NCI-H524 treated with DMSO at 0.1 percent for 48 hours (cell line): ENCODE measurements at regions not wholly inside any gene's neighbourhood (a gene's known extent, or its start where the extent isn't known, plus 50 kb on each side); places are given as distances from the start of the nearest gene placed in this dataset.

Source experiments
- DNase-seq: peaks from one replicate; lab custom pipeline; 2025; lab: John Stamatoyannopoulos, UW

DNA sequence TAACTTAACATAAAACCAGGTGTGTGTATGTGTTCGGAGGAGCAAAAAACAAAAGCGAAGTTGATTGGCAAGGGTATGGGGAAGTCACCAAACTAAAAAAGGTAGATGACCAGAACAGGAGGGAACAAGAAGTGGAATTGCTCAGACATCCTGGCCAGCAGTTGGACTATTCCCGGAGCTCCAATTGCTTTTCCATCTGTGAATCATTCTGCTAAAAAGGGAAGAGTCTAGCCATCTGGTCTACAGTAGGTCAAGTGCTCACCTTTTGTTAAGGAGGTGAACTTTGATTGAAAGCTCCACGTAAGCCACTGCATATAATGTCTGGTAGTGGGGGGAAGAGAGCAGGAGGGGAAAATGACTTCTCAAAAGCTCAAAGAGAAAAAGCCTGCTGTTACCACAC lies 50.0 kb upstream of the BET1 start:
- peak; percentile 90 for DNase-seq

DNA sequence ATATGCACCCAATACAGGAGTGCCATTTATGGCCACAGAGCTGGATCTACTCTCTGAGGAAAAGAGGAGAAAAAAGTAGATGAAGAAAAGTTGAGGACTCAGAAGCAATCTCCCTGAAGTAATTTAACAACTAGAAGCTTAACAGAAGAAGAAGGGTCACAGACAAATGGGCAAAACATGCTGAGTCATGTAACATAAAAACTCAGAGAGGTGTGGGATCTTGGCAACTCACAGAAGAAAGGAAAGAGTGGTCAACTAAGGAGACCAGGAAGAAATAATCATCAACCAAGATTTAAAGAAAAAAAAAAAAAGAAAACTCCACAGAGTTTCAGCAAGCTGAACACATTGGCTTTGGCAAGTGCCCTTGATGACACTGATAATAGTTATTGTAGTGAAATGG lies 51.8 kb upstream of the BET1 start:
- DNase-seq, result no peak

DNA sequence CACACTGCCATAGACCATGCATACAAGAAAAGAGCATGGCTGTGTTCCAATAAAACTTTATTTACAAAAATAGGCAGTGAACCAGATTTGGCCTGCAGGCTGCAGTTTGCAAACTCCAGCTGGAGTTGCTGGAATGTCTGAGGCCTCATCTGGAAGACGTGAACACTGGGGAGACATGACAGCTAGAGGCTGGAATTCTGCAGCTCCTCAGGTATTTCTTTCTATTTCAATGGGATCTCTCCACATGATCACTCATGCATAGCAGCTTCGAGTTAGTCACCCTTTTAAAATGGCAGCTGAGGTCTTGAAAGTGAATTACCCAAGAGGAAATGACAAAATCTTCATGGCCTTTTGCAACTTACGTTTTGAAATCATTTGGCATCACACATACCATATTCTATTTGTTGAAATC lies 52.6 kb upstream of the BET1 start:
- DNase-seq, result no peak

DNA sequence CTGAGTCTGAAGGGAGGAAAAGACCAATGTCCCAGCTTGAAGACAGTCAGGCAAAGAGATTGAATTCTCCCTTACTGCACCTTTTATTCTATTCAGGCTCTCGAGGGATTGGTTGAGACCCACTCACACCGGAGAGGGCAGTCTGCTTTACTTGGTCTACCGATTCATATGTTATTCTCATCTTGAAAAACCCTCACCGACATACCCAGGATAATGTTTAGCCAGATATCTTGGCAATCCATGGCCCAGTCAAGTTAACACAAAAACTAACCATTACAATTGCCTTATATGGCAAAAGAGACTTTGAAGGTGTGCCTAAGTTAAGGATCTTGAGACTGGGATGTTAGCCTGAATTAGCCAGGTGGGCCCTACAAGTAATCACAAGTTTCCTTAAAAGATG lies 53.8 kb upstream of the BET1 start:
- no peak for DNase-seq

DNA sequence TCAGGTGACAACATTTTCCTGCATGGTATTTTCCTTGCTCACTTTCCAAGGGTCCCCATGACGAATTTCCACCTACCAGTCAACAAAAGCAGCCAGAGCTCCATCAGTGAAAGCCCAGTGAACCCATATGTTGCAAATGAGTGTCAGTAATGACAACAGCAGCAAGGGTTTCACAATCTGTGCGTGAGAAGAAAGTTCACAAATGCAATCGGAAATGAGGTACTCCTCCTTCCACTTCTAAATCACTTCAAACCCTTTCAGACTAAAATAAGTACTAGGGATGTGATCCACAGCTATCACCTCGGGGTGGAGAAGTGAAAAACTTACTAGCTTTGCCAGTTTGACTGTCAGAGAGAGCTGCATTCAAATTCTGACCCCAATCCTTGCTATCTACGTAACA lies 55.6 kb upstream of the BET1 start:
- DNase-seq, result no peak

DNA sequence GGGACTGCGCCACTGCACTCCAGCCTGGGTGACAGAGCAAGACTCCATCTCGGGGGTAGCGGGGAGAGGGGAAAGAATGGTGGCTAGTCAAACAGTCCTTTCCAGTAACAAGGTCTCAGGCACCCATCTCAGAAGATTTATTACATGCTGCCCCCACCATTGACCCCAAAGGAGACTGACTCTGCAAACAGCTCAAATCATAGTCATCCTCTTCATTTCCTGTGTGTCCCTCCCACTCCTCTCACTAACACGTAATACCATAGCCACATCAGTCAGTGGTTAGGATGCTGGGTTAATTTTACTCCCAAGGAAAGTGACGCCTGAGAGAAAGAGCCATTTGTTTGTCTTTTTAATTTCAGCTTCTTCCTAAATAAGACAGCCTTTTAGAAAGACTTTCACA lies 56.6 kb upstream of the BET1 start:
- DNase-seq, result no peak

DNA sequence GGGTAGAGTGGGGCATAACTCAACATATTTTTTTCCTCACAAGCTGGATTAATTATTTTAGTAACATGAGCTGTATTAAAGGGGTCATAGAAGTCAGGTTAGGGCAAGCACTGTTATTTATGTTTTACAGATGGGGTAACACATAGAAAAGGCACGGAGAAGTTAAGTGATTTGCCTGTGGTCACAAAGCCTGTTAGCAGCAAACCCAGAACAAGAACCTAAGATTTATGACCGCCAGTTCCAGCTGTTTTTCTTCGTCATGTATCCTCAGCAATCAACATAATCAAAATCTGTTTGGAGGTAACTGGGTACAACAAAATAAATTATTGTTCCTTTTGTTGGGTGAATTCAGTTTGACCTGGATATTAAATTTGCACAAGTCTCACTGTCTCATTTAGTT lies 57.2 kb upstream of the BET1 start:
- DNase-seq, result no peak

DNA sequence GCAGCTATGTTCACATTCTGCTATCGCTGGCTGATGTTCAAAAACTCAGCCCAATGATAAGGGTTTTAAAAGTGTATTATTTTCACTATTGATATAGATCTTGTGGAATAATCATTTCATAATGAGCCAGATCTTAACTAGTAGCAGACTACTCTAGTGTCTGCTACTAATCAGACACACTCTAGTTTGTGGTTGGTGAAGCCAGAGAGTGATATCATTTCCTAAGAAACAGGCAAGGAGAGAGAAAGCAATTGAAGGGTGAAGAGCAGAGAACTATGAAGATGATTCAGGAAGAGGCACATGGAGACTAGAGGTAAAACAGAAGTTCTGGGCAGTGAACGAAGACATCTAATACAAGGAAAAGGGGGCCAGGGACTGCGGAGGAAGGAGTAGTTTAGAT lies 58.2 kb upstream of the BET1 start:
- DNase-seq, result no peak

DNA sequence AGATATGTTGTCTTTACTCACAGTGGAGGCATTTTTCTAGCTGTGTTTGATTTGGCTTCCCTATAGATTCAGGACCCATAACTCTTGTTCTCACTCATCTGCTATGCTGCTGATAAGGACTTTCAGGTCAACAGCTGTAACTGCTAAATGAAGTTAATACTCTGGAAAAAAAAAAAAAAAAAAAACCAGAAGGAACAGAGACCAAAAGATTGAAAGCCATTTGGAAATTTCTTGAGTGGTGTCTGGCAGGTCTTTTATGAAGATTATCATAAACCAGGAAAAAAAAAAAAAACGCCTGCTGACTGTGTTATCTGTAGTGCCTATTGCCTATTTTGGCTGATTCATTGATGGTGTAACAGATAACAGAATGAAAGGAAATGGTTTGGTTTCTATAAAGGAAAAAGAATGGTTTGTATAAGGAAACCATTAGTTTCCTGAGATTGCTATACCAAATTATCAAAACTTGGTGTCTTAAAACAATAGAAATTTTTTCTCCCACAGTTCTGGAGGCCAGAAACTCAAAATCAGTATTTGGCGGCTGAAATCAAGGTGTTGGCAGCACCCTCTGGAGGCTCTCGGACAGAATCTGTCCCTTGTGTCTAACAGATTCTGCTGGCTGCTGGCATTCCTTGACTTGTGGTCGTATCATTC lies 60.5 kb upstream of the BET1 start:
- no peak for DNase-seq

DNA sequence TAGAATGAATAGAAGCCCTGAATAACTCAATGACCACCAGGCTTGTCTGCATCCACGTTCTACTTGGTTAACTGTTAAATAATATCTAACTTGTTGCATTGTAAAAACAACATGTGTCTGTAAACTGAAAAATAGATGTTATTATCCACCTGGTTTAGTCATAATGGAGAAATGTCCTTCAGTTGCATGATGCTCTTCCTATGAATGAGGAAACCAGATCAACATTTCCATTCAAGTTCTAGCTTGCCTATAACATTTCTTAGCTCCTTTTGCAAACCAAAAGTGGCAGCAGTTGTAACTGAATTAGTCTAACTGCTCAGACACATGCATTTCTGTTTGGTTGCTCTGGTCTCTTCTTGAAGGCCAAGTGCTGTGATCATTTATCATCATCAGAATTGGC lies 62.9 kb upstream of the BET1 start:
- no peak for DNase-seq

DNA sequence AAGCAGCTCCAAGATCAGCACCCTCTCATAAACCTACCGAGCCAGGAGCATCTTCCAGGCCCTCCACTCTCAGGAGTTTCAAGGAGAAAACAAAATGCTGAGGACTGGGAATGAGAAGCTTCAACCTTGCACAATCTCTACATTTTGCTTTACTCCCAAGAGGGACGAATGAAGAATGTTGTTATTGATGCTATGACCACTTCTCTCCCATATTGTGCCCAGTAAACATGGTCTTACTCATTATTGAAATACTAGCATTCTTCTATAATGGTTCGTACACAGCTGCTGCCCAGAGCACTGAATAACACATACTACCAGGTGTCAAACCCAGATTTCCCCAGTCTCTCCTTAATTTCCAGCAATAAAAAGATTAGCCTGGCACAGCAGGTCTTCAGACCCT lies 63.4 kb upstream of the BET1 start:
- DNase-seq, result no peak

DNA sequence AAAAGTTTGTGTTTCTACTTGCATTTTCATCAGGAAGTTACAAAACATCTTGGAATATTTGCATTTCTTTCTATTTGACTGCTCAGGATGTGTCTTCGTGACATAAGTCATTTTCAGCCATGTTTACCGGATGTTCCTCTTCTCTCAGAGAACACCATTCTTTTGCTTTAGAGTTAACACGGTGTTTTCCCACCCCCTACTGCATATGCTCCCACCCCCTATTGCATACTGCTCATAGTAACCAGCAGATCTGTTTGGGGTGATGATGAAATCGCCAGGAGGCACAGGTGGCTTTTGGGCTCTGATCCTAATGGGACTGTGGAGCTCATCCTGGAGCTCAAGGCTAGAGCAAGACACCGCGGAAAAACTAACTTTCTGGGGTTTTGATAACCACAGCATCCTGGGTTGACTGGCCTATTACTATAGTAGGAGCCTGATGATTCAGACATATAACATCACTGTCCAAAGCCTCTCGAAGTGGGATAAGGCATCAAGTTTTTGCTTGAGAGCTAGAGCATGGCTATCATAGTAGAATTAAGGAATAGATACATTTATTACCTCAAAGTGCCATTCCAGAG lies 65.1 kb upstream of the BET1 start:
- DNase-seq, result no peak

DNA sequence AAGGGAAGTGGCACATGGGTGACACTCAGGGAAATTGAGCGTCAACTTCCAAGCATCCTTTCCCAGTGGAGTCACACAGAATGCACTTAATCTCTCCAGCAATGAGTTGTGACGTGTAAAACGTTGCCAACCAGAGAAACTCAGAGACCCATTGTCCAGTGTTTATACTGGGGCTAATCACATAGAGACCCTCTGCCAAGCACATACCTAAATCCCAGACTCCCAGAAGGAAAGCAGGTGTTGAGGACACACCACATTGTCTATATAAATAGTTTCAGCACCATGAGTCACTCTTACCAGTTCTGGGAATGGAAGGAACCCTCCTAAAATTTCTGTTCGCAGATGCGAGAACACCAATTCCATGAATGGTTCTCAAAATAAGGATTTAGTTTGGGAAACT lies 76.4 kb upstream of the BET1 start:
- DNase-seq, result no peak

DNA sequence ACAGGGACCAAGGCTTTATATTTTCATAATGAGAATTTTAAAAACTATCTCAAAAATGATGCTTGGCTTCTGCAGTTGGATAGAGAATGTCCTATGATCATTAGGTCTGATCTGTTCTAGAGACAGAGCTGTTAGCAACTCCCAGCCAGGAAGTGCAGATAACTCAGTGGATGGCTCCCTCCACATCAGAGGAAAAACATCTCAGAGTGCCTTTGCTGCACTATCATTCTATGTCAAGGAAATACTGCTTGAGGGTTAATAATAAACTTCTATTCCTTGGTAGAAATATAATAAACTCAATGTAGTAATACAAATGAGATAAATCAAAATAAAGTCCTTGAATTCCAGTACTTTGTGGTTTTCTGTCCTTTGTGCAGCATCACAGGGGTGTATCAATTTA lies 78.0 kb upstream of the BET1 start:
- no peak for DNase-seq

DNA sequence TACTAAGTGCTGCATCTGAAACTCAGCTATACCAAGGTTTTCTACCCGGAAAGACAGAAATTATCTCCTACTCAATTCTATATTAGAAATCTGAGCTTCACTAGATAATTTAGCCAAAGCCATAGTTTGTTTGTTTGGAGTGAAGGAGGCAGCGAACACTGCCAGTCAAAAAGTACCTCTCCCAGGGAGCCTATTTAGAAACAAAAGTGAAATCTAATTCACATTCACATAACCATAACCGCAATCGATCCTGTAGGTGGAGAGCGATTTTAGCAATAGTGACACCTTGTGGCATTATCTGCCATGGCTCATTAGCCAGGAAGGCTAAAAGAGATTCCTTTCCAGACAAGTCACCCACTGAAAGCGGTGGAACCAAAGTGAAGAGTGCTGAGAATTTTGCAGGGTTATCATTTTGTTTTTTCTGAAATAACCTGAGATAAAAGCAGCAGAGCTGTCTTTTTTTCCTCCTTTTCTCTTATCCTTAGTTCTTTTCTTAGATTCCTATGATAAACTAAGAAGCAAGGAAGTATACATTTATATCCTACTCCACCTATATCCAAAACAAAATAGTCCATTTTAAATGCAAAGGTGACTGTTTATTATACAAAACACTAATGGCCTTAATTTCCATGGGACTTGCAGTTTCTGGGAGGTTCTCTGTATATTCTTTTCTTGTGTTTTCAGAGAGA lies 83.7 kb upstream of the BET1 start:
- DNase-seq, result no peak

DNA sequence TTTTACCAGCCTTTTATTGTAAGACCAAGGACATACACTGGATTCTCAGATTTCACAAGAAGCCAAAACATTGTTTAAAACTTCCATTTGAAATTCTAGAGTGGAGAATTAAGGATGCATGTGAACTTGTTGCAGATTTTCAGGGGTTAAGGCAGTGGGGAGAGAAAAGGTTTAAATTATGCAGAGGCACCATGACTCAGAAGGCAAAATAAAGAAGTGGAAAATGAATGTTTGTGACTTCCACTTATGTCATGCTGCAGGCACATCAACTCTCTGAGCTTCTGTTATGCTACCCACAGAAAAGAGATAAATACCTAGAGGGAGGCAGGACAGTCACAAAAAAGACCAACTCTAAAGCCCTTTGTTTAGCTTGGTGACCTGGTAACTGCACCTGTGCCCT lies 84.4 kb upstream of the BET1 start:
- no peak for DNase-seq

DNA sequence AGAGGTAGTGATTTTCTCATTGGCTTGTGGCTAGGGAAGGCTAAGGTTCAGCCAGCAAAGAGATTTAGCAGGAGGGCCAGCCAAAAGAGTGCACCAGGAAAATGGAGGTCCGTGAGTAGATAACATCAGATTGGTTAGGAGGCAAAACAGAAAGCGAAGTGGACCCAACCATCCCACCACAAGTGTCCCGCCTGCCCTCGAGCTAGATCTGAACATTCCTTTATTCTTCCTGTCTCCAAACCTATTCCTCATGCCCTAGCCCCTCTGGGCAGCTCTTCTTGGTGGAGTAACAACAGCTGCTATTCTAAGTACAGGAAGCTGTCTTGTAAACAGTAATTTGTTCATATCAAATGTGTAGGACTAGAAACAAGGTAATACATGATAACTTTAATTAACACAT lies 85.7 kb upstream of the BET1 start:
- no peak for DNase-seq

DNA sequence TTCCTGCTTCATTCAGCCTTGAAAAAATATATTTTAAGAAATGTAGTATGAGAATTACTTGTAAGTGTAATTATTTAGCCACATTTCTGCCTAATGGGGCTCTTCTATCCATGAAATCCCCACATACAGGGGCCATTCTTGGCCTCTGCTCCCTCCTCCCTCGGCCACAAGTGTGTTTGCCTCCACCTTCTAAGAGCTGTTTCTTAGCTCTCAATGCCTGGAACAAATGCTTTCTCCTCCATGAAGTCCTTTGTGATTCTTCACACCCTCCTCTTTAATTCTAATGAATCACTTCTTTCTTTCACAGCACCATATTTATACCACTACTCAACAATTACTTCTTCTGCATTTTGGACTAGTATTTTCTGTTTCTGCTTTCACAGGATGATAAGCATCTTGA lies 88.8 kb upstream of the BET1 start:
- no peak for DNase-seq

DNA sequence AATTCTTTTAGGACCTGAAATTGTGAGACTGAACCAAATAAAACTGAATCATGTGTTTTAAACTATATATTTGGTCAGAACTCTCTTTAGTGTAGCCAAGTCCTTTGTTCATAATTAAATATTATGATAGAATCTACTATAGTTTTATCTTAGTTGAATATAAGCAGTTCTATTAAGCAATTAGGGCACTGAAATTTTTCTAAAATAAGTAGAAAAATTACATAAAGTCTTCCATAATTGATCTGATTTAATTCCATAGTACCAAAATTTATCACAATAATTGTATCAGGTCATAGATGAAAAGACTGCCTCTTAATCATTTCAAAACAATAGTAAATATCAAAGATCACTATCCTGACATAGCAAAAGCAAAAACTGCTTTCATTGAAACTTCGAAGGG lies 90.1 kb upstream of the BET1 start:
- DNase-seq, result no peak

DNA sequence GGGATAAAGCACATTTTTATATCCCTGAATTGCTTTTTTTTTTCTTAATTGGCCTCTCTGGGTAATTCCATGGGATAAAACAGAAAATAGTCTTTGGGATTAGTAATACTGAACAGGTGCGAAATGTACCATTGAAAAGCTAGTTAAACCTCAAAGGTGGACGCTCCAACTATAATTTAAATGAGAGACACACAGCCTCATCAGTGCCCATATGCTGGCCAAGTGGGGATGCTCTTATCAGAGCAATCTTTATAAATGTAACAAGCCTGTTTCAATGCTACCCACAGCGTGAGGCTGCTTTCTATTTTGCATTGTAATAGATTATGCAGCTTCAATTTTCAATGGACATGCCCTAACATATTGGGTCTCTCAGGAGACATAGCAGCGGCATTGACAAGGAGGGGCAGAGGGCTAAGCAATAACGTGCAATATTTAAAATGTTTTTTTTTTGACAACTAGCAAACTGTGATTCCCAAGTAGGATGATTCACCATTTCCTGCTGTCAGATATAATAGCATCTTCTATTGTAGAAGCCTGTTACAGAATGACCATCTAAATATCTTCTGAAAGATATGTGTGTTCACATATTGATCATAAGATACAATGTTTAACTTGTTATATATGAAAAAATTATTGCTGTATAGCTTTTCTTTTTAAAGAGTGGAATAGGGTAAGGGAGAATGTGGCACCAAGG lies 91.3 kb upstream of the BET1 start:
- no peak for DNase-seq

DNA sequence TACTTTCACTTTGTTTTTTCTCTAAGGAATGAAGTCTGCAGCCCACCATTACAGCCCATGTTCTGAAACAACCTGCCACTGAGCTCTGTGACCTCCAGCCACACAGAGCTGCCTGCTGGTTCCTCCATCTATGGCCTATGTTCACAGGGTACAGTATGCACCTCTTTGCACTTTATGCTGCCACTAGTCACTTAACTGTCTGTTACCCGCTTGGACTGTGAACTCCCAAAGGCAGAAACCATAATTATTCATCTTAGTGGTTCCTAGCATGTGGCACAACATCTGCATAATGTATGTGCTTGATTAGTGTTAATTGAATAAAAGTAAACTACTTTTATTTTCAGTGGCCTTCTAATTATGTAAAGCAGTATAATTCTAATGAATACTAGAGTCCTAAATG lies 95.5 kb upstream of the BET1 start:
- DNase-seq, result no peak

DNA sequence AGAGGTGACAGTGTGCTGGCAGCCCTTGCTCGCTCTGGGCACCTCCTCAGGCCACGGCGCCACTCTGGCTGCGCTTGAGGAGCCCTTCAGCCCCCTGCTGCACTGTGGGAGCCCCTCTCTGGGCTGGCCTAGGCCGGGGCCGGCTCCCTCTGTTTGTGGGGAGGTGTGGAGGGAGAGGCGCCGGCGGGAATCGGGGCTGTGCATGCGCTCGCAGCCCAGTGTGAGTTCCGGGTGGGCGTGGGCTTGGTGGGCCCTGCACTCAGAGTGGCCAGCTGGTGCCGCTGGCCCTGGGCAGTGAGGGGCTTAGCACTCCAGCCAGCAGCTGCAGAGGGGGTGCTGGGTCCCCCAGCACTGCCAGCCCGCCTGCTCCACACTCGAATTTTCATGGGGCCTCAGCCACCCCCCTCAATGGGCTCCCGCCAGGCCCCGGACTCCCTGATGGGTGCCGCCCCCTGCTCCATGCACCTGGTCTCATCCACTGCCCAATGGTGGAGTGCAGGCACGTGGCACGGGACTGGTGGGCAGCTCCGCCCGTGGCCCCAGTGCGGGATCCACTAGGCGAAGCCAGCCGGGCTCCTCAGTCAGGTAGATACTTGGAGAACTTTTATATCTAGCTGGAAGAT lies 96.7 kb upstream of the BET1 start:
- no peak for DNase-seq

DNA sequence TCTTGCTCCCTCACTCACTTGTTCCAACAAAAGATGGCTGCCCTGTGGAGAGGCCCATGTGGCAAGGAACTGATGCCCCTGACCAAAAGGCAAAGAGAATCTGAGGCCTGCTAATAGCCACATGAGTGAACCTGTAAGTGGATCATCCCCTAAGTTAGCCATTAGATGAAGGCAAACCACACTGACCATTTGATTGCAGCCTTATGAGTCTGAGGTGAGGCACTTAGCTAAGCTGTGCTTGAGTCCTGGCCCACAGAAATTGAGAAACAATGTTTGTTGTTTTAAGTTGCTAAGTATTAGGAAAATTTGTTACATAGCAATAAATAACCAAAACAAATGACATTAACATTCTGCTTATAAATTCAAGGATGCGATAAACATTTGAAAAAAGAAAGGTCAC lies 100.1 kb upstream of the BET1 start:
- DNase-seq, result no peak
